Stimulated activated CD8-positive, alpha-beta memory T cell treated with anti-CD3 and anti-CD28 coated beads, Interleukin-4, amount 100 ng/mL, for 4 hours (primary cell): ENCODE measurements at regions not wholly inside any gene's neighbourhood (a gene's known extent, or its start where the extent isn't known, plus 50 kb on each side); places are given as distances from the start of the nearest gene placed in this dataset.

Experiments
- DNase-seq, 2 donors: peaks; one replicate each; pipeline ENCODE4 v3.0.0-alpha.2; 2020; ENCODE audit warnings: low read depth in 2 of 2, low spot score in 1 of 2

- no peak for DNase-seq
Observed at GRCh38 chr19:32146664-32147063, 198.7 kb upstream of the ZNF507 start.

GRCh38 chr19:32150605-32151004 lies 194.8 kb upstream of the ZNF507 start:
- no peak for DNase-seq

GRCh38 chr19:32154418-32154817 lies 191.0 kb upstream of the ZNF507 start:
- DNase-seq, result no peak

GRCh38 chr19:32164384-32164992 lies 180.9 kb upstream of the ZNF507 start:
- no peak for DNase-seq

GRCh38 chr19:32165141-32165540 lies 180.3 kb upstream of the ZNF507 start:
- DNase-seq, result no peak

- no peak for DNase-seq
Observed at GRCh38 chr19:32165750-32166149, 179.7 kb upstream of the ZNF507 start.

GRCh38 chr19:32166238-32166637 lies 179.2 kb upstream of the ZNF507 start:
- no peak for DNase-seq

- DNase-seq, result no peak
Observed at GRCh38 chr19:32168111-32168510, 177.3 kb upstream of the ZNF507 start.

GRCh38 chr19:32168606-32169005 lies 176.8 kb upstream of the ZNF507 start:
- no peak for DNase-seq

GRCh38 chr19:32171719-32172151 lies 173.7 kb upstream of the ZNF507 start:
- no peak for DNase-seq

- no peak for DNase-seq
Observed at GRCh38 chr19:32172566-32173160, 172.7 kb upstream of the ZNF507 start.

- no peak for DNase-seq
Observed at GRCh38 chr19:32173836-32174235, 171.6 kb upstream of the ZNF507 start.

GRCh38 chr19:32174386-32175113 lies 170.9 kb upstream of the ZNF507 start:
- DNase-seq, result no peak

GRCh38 chr19:32176591-32176990 lies 168.8 kb upstream of the ZNF507 start:
- DNase-seq, result no peak

- DNase-seq, result no peak
Observed at GRCh38 chr19:32177686-32178085, 167.7 kb upstream of the ZNF507 start.

- no peak for DNase-seq
Observed at GRCh38 chr19:32178401-32178800, 167.0 kb upstream of the ZNF507 start.

- no peak for DNase-seq
Observed at GRCh38 chr19:32178956-32179355, 166.5 kb upstream of the ZNF507 start.

- DNase-seq, result no peak
Observed at GRCh38 chr19:32181216-32181920, 164.0 kb upstream of the ZNF507 start.

- DNase-seq, result no peak
Observed at GRCh38 chr19:32186542-32187330, 158.7 kb upstream of the ZNF507 start.

- DNase-seq, result no peak
Observed at GRCh38 chr19:32188921-32189320, 156.5 kb upstream of the ZNF507 start.
